Esophagus squamous epithelium (tissue), 5 donors: ENCODE measurements at regions not wholly inside any gene's neighbourhood (a gene's known extent, or its start where the extent isn't known, plus 50 kb on each side); places are given as distances from the start of the nearest gene placed in this dataset.

Experiments used
- DNase-seq: peaks from one replicate; lab custom pipeline; 2025; lab: John Stamatoyannopoulos, UW
- H3K27ac ChIP-seq, 4 donors: fragments of 200-600 bp; sonication (generic); one replicate each; pipeline ENCODE4 v1.5.1; 2016 to 2019; ENCODE audit warnings: mild to moderate bottlenecking in 1 of 4
- H3K27me3 ChIP-seq, 4 donors: fragments of 200-600 bp; sonication (generic); 1 replicate in 3 of 4; 2 replicates in 1 of 4; pipeline versions ENCODE4 v1.5.1 to v1.6.0; 2017 to 2021; ENCODE audit warnings: antibody characterized with exemption in 1 of 4
- H3K36me3 ChIP-seq, 3 donors: fragments of 200-600 bp; sonication (generic); one replicate each; pipeline ENCODE4 v1.5.1; 2016 to 2019
- H3K4me1 ChIP-seq, 3 donors: fragments of 200-600 bp; sonication (generic); one replicate each; pipeline ENCODE4 v1.5.1; 2017 to 2019
- H3K4me3 ChIP-seq, 4 donors: fragments of 200-600 bp; sonication (generic); 1 replicate in 3 of 4; 2 replicates in 1 of 4; pipeline ENCODE4 v1.5.1; 2016 to 2019; ENCODE audit warnings: mild to moderate bottlenecking in 2 of 4, moderate library complexity in 1 of 4
- H3K9me3 ChIP-seq, 3 donors: fragments of 200-600 bp; sonication (generic); one replicate each; pipeline ENCODE4 v1.5.1; 2016 to 2019
- CTCF ChIP-seq, 6 experiments: fragments of 450-650 bp in 4 of 6; fragments of 200-600 bp in 2 of 6; sonication (generic) in 2 of 6; IDR thresholded peaks; one replicate each; pipeline ENCODE4 v1.5.1; 2016 to 2019; ENCODE audit warnings: antibody characterized with exemption in 6 of 6, mild to moderate bottlenecking in 4 of 6, moderate library complexity in 4 of 6
- POLR2A ChIP-seq, 4 donors: fragments of 450-650 bp; IDR thresholded peaks; one replicate each; pipeline ENCODE4 v1.6.1; 2017; ENCODE audit warnings: antibody characterized with exemption in 4 of 4, mild to moderate bottlenecking in 4 of 4, moderate library complexity in 3 of 4
- WGBS, 2 donors: methylation state at CpG; one replicate each; pipeline ENCODE4 v1.1.5; 2018; 5-methylcytosine and 5-hydroxymethylcytosine counted together
- intact Hi-C: fragments of 100-400 bp; cut with DNase I; formaldehyde crosslinking; loops from one replicate; pipeline ENCODE4 v1.15.0; 2022
- donor health status: DM: yes; HTN: yes; CAD: no.

GRCh38 chr6:4698901-4699659 lies 77.1 kb upstream of the CDYL start:
- H3K4me3 ChIP-seq, result no peak overlapping the region
- H3K4me1 ChIP-seq, result no peaks in the 10 kb centered on the region
- intact Hi-C loops, result no loop called here
- H3K36me3 ChIP-seq, result no peaks in the 10 kb centered on the region
- no peaks in the 10 kb centered on the region for H3K9me3 ChIP-seq
- no peaks in the 10 kb centered on the region for H3K27me3 ChIP-seq
- no peak for DNase-seq
- no peak overlapping the region for H3K27ac ChIP-seq
- no peak for TF ChIP-seq POLR2A (IDR thresholded peaks at IDR 0.05)
- no peak for TF ChIP-seq CTCF (IDR thresholded peaks at IDR 0.05)
- WGBS, 2 donors, result 74 to 75% methylated on average over 3 of the region's 3 CpGs

- Histone ChIP-seq H3K4me3 (no peak overlapping the region), H3K27ac (no peak overlapping the region), H3K36me3 (no peaks in the 10 kb centered on the region), H3K9me3 (peaks cover 0 to 7% (median 3%) of the 10 kb centered on the region in 3 donors), H3K27me3 (no peaks in the 10 kb centered on the region), H3K4me1 (peaks cover 0 to 4% (median 0%) of the 10 kb centered on the region in 3 donors)
- intact Hi-C loops, result no loop called here
- DNase-seq, result no peak
- no peak for TF ChIP-seq CTCF (IDR thresholded peaks at IDR 0.05)
- TF ChIP-seq POLR2A (IDR thresholded peaks at IDR 0.05), result no peak
- 26 to 35% methylated on average over 4 of the region's 4 CpGs for WGBS, 2 donors
Measured at GRCh38 chr6:4693173-4693970, 82.8 kb upstream of the CDYL start.

- no peak for DNase-seq
- H3K27ac ChIP-seq, result no peak overlapping the region
- intact Hi-C loops, result no loop called here
- H3K27me3 ChIP-seq, result no peaks in the 10 kb centered on the region
- TF ChIP-seq CTCF (IDR thresholded peaks at IDR 0.05) (no peak), POLR2A (IDR thresholded peaks at IDR 0.05) (no peak)
- H3K36me3 ChIP-seq, result no peaks in the 10 kb centered on the region
- H3K9me3 ChIP-seq, result peaks cover 0 to 7% (median 3%) of the 10 kb centered on the region in 3 donors
- WGBS, 2 donors, result 93 to 95% methylated on average over 3 of the region's 3 CpGs
- no peak overlapping the region for H3K4me3 ChIP-seq
- peaks cover 0 to 7% (median 0%) of the 10 kb centered on the region in 3 donors for H3K4me1 ChIP-seq
Measured at GRCh38 chr6:4692664-4693063, 83.5 kb upstream of the CDYL start.

DNA sequence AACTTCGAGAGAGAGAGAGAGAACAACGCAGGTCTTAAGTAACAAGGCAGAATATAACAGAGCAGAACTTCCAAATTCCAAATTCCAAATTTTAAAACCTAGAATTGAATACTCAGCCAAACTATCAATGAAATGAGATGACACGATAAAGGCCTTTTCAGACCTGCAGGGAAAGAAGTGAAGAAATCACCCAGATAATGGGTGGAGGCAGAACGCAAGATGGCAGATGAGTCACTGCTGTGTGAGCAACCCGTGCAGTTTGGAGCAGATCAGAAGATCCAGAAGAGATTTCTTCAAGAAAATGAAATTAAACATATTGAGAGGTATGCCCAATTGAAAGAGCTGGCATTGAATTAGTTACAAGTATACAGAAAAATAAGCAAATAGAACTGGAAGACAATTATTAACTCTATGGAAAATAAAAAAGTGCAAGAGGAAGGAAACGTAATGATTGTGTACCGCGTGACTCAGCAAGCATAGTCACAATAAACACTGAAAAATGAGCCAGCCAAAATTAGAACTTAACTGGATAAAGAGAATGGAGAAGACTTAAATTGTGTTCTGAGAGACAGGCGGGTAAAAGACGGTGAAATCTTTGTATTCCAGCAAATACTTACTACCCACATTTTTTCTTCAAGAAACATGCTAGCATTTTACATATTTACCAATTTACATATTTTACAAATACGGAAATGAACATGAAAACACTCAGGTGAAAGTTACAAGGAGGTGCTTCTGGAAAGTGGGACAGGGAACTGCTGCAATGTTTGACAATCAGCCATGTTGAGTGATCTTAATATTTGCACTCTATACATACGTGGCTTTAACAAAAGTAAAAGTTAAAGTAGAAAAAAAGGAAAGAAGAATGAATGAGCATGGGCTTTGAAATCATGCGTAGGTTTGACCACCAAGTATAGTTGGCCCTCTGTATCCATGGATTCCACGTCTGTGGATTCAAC lies 87.9 kb upstream of the CDYL start:
- intact Hi-C loops, result no loop called here
- peaks cover 0 to 7% (median 3%) of the 10 kb centered on the region in 3 donors for H3K9me3 ChIP-seq
- H3K36me3 ChIP-seq, result no peaks in the 10 kb centered on the region
- peaks cover 0 to 9% (median 0%) of the 10 kb centered on the region in 3 donors for H3K4me1 ChIP-seq
- no peaks in the 10 kb centered on the region for H3K27me3 ChIP-seq
- H3K4me3 ChIP-seq, result peak overlapping the region in 2 of 4 donors; percentile 9 to 39
- TF ChIP-seq CTCF (IDR thresholded peaks at IDR 0.05) (no peak), POLR2A (IDR thresholded peaks at IDR 0.05) (no peak)
- no peak for DNase-seq
- peak overlapping the region; percentile 3 to 59 (median 54) for H3K27ac ChIP-seq
- WGBS, 2 donors, result 31 to 45% methylated on average over 14 of the region's 14 CpGs
